ENCODE measurements at regions not wholly inside any gene's neighbourhood (a gene's known extent, or its start where the extent isn't known, plus 50 kb on each side); places are given as distances from the start of the nearest gene placed in this dataset.

GRCh38 chr4:189313861-189314513 is 626.7 kb upstream of the FRG1 start:
- TF ChIP-seq, protein P1, sequence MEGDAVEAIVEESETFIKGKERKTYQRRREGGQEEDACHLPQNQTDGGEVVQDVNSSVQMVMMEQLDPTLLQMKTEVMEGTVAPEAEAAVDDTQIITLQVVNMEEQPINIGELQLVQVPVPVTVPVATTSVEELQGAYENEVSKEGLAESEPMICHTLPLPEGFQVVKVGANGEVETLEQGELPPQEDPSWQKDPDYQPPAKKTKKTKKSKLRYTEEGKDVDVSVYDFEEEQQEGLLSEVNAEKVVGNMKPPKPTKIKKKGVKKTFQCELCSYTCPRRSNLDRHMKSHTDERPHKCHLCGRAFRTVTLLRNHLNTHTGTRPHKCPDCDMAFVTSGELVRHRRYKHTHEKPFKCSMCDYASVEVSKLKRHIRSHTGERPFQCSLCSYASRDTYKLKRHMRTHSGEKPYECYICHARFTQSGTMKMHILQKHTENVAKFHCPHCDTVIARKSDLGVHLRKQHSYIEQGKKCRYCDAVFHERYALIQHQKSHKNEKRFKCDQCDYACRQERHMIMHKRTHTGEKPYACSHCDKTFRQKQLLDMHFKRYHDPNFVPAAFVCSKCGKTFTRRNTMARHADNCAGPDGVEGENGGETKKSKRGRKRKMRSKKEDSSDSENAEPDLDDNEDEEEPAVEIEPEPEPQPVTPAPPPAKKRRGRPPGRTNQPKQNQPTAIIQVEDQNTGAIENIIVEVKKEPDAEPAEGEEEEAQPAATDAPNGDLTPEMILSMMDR (IDR thresholded peaks at IDR 0.05; ENCODE audit: control insufficient read depth, insufficient read depth, low read depth, low read length, missing control alignments): no peak
- DNase-seq (ENCODE audit: low read depth): no peak
- H3K4me3 ChIP-seq (ENCODE audit: control insufficient read depth, low read depth, low read length): no peak overlapping the region

DNA sequence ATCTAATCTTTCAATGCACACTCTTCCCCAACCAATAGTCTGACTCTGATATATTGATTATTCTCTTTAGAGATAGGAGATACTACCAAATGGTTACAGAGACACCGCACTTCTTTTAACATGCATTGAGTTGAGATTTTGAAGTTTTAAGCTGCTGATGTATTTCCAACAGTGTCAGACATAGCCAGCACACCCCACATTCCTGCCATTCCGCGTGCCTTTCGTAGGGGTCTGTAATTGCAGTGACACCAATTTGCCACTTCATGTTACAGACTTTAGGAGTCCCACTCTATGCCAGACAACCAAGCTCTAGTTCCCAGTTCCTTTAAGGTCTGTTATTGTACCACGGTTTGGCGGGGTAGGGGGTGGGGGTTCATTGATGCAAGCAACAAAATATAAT is 618.2 kb upstream of the FRG1 start:
- H3K4me3 ChIP-seq (ENCODE audit: control insufficient read depth, low read depth, low read length): no peak overlapping the region
- no peak for DNase-seq (ENCODE audit: low read depth)
- TF ChIP-seq, protein P1 (IDR thresholded peaks at IDR 0.05; ENCODE audit: control insufficient read depth, insufficient read depth, low read depth, low read length, missing control alignments): no peak

- H3K4me3 ChIP-seq (ENCODE audit: control insufficient read depth, low read depth, low read length): no peak overlapping the region
- no peak for DNase-seq (ENCODE audit: low read depth)
- TF ChIP-seq, protein P1 (IDR thresholded peaks at IDR 0.05; ENCODE audit: control insufficient read depth, insufficient read depth, low read depth, low read length, missing control alignments): no peak
These were observed 598.8 kb upstream of the FRG1 start for GRCh38 chr4:189341881-189342280.

GRCh38 chr4:189355590-189355989 is 585.1 kb upstream of the FRG1 start:
- no peak overlapping the region for H3K4me3 ChIP-seq (ENCODE audit: control insufficient read depth, low read depth, low read length)
- DNase-seq (ENCODE audit: low read depth): no peak
- TF ChIP-seq, protein P1 (IDR thresholded peaks at IDR 0.05; ENCODE audit: control insufficient read depth, insufficient read depth, low read depth, low read length, missing control alignments): no peak

- no peak for DNase-seq (ENCODE audit: low read depth)
- TF ChIP-seq, protein P1 (IDR thresholded peaks at IDR 0.05; ENCODE audit: control insufficient read depth, insufficient read depth, low read depth, low read length, missing control alignments): no peak
- no peak overlapping the region for H3K4me3 ChIP-seq (ENCODE audit: control insufficient read depth, low read depth, low read length)
These were observed 578.3 kb upstream of the FRG1 start for GRCh38 chr4:189362364-189362763.

GRCh38 chr4:189364032-189364449 is 576.6 kb upstream of the FRG1 start:
- DNase-seq (ENCODE audit: low read depth): no peak
- H3K4me3 ChIP-seq (ENCODE audit: control insufficient read depth, low read depth, low read length): no peak overlapping the region
- TF ChIP-seq, protein P1 (IDR thresholded peaks at IDR 0.05; ENCODE audit: control insufficient read depth, insufficient read depth, low read depth, low read length, missing control alignments): no peak

Measured in AG09309 (cell line).